AG20443 (cell line): ENCODE measurements at regions not wholly inside any gene's neighbourhood (a gene's known extent, or its start where the extent isn't known, plus 50 kb on each side); places are given as distances from the start of the nearest gene placed in this dataset.
"Not testable (repeated sequence)": the region's sequence is repeated elsewhere in the genome, so short reads cannot be mapped to it uniquely, and the experiment has no call there.

Experiments used
- DNase-seq: peaks from one replicate; pipeline ENCODE4 v3.0.0; 2012; ENCODE audit warnings: low spot score, mixed read lengths

DNA sequence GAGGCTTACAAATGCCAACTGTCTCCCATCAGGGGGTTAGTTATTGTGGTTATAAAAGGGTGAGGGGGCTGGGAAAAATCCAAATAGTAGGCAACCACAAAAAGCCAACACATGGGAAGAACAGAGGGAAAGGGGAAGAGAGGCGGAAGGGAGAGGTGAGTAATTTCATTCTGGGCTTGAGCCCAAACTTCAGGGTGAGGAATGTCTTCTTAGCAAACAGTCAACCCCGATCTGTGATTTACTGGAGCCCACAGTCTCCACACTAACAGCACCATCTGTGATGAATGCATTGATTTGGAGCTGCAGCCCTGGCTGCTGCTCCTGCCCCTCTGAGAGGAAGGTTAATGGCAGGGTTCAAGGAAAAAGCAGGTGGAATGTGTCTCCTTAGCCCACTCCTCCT lies 162.2 kb upstream of the GPR101 start:
- DNase-seq = peak; percentile 18

DNA sequence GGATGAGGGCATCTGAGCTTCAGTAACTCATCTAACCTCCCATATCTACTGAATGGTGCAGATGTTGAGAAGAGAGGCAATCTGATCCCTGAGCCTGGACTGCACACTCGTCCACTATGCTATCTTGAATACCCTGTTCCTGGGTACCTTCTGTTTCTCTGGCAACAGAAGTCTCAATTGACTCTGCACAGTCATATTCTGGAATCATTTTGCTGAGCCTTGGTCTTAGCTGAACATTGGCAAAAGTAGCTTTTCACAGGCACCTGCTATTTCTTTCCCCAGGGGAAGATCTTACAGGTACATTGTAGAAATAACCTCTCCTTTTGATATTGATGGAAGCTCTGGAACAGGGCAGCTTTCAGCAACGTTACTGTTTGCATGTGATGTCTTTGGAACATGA lies 161.5 kb upstream of the GPR101 start:
- DNase-seq = no peak

DNA sequence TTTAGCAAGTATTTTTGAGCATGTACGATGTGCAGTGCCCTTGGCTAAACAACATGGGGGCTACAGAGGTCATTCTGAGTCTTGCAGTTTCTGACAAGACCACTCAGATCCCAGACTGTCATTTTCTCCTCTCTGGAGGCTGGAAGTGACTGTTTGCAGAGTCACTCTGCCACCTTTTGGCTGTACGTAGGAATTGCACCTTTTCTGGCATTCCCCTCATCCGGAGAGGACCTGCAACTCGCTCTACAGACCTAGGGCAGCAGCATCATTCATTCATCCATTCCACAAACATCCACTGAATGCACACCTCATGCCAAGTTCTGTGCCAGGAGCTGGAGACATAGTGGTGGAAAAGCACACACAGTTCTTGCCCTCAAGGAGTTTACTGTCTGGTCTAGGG lies 160.4 kb upstream of the GPR101 start:
- peak; percentile 17 for DNase-seq

GRCh38 chrX:137187540-137187939 lies 153.7 kb upstream of the GPR101 start:
- DNase-seq = no peak

DNA sequence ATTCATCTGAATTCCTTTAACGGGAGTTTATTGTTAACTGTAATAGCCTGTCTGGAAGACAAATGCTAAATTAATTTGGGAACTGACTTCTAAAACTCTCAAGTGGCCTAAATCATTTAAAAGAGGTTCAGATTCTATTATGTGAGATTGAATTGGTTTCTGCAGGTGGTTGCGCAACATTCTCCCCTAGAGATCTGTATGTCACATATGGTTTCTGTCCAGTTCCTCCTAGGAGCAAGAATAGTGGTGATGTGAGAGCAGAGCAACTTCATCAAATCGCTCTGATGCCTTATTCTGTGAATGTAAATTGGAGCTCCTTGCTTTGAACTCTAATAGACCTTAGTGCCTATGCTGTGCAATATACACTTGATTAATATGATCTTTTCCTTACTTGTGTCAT lies 144.6 kb upstream of the GPR101 start:
- DNase-seq = no peak

- no peak for DNase-seq
Observed at GRCh38 chrX:137172317-137172948, 138.6 kb upstream of the GPR101 start.

DNA sequence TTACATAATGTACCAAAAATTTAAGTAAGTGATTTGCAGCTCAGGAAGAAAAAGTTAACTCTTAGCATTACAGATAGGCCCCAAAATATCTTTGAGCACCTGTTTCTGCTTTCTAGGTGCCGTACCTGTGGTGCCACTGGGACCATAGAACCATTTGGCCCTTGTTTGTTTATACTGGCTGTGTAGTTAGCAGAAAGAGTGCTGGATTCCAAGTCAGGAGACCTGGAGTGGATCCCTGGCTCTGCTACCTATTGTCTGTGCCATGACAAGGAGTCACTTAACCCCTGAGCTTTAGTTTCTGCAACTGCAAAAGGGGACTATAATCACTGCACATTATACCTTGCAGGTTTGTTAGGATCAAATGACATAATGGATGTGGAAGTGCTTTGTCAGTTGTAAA lies 137.8 kb upstream of the GPR101 start:
- no peak for DNase-seq

DNA sequence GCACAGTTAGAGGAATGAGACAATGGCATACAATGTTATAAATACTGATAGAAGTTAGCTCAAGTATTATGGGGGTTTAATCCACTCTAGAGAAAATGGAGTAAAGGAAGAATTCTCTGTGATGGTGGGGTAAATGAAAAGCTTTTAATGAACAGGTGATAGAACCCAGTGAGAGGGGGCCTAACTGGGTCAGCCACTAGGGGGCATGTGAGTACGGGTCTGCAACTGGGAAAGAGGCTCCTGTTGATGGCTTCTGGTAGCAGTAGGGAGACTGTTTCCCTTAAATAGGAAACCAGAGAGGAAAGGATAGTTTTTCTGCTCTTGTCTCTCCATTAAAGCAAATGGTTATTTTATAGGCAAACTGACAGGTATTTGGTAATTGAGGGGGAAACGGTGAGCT lies 132.8 kb upstream of the GPR101 start:
- no peak for DNase-seq

- no peak for DNase-seq
Observed at GRCh38 chrX:137164329-137164728, 130.5 kb upstream of the GPR101 start.

GRCh38 chrX:137151403-137151802 lies 117.6 kb upstream of the GPR101 start:
- no peak for DNase-seq

DNA sequence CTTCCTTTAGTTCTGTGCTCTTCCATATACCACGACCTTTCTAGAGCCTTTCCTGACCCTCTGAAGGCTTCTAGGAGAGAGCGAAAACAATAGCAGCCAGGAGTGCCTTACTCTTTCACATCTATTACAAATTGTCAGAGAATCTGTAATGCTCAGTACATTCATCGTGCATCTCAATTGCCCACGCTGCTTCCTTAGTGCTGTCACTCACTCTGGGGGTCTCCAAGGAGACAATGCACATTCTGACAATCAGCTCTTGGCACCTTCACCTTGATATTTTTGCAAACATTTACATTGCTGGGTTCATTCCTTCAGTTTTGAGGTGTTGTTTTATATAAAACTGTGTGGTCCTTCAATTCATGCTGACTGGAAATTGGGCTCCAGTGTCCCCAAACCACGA lies 110.1 kb upstream of the GPR101 start:
- no peak for DNase-seq

DNA sequence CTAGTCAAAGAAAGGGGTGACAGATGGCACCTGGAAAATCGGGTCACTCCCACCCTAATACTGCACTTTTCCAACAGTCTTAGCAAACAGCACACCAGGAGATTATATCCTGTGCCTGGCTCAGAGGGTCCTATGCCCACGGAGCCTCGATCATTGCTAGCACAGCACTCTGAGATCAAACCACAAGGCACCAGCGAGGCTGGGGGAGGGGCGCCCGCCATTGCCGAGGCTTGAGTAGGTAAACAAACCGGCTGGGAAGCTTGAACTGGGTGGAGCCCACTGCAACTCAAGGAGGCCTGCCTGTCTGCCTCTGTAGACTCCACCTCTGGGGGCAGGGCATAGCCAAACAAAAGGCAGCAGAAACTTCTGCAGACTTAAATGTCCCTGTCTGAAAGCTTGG lies 88.9 kb upstream of the GPR101 start:
- not testable (repeated sequence) for DNase-seq

DNA sequence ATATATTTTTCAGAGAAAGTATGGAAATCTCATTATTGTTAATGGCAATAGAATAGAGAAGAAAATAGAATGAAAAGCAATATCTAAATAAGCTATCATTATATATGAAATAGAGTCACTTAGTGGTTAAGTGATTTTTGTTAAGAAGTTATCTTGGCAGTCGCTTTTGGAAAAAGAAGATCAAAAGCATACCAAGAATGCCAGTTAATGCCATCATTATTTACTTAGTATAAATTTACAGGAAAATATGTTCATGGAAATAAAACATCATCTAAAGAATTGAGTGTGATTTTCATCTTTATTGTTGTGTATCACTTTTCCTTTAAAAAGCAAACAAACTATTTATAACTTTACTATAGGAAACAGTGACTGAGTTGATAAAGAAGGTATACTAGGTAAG lies 85.3 kb upstream of the GPR101 start:
- DNase-seq = no peak

GRCh38 chrX:137118536-137118935 lies 84.7 kb upstream of the GPR101 start:
- no peak for DNase-seq

- DNase-seq = no peak
Observed at GRCh38 chrX:137118136-137118535, 84.3 kb upstream of the GPR101 start.

DNA sequence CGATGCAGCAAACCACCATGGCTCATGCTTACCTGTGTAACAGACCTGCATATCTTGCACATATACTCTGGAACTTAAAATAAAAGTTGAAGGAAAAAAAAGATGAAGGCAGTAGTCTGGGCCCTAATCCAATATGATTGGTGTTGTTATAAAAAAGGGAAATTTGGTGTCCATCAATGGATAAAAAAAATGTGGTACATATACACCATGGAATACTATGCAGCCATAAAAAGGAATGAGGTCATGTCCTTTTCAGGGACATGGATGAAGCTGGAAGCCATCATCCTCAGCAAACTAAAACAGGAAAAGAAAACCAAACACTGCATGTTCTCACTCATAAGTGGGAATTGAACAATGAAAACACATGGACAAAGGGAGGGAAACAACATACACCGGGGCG lies 74.1 kb upstream of the GPR101 start:
- DNase-seq = not testable (repeated sequence)

- DNase-seq = no peak
Observed at GRCh38 chrX:137101273-137101990, 67.6 kb upstream of the GPR101 start.
